Anterior cingulate cortex (tissue), 58 donors: ENCODE measurements at regions not wholly inside any gene's neighbourhood (a gene's known extent, or its start where the extent isn't known, plus 50 kb on each side); places are given as distances from the start of the nearest gene placed in this dataset.
"Not testable (repeated sequence)": the region's sequence is repeated elsewhere in the genome, so short reads cannot be mapped to it uniquely, and the experiment has no call there.

ENCODE experiments used
- DNase-seq, 58 donors: peaks; one replicate each; lab custom pipeline; 2025; lab: John Stamatoyannopoulos, UW

GRCh38 chr1:90317628-90318027 lies 322.7 kb downstream of the ZNF326 start:
- DNase-seq: no peak

GRCh38 chr1:90314533-90314932 lies 319.6 kb downstream of the ZNF326 start:
- no peak for DNase-seq

- DNase-seq: peak in 10 of 58 donors; percentile 1 to 35 (median 4)
These were observed 318.9 kb downstream of the ZNF326 start for GRCh38 chr1:90313778-90314177.

GRCh38 chr1:90309806-90310205 lies 314.9 kb downstream of the ZNF326 start:
- no peak for DNase-seq

GRCh38 chr1:90308421-90308820 lies 313.5 kb downstream of the ZNF326 start:
- no peak for DNase-seq

GRCh38 chr1:90305577-90305976 lies 310.7 kb downstream of the ZNF326 start:
- no peak for DNase-seq

GRCh38 chr1:90296327-90296726 lies 301.4 kb downstream of the ZNF326 start:
- no peak for DNase-seq

- DNase-seq: peak in 1 of 58 donors; percentile 2
These were observed 300.6 kb downstream of the ZNF326 start for GRCh38 chr1:90295534-90295933.

- DNase-seq: no peak
These were observed 296.7 kb downstream of the ZNF326 start for GRCh38 chr1:90291431-90292216.

- DNase-seq: no peak
These were observed 287.9 kb downstream of the ZNF326 start for GRCh38 chr1:90282811-90283210.

- DNase-seq: not testable (repeated sequence)
These were observed 287.0 kb downstream of the ZNF326 start for GRCh38 chr1:90281886-90282285.

- no peak for DNase-seq
These were observed 282.4 kb downstream of the ZNF326 start for GRCh38 chr1:90277270-90277669.

GRCh38 chr1:90274376-90274775 lies 279.5 kb downstream of the ZNF326 start:
- DNase-seq: no peak

GRCh38 chr1:90273241-90273774 lies 278.4 kb downstream of the ZNF326 start:
- no peak for DNase-seq

GRCh38 chr1:90262791-90263190 lies 267.9 kb downstream of the ZNF326 start:
- DNase-seq: no peak

- no peak for DNase-seq
These were observed 267.4 kb downstream of the ZNF326 start for GRCh38 chr1:90262286-90262685.

- no peak for DNase-seq
These were observed 251.2 kb downstream of the ZNF326 start for GRCh38 chr1:90246069-90246468.

- DNase-seq: no peak
These were observed 241.6 kb downstream of the ZNF326 start for GRCh38 chr1:90236493-90236892.

GRCh38 chr1:90223401-90223800 lies 228.5 kb downstream of the ZNF326 start:
- DNase-seq: no peak

- no peak for DNase-seq
These were observed 226.2 kb downstream of the ZNF326 start for GRCh38 chr1:90220941-90221693.

GRCh38 chr1:90220496-90220895 lies 225.6 kb downstream of the ZNF326 start:
- no peak for DNase-seq
